Sciatic nerve (tissue), 2 donors: ENCODE measurements at regions not wholly inside any gene's neighbourhood (a gene's known extent, or its start where the extent isn't known, plus 50 kb on each side); places are given as distances from the start of the nearest gene placed in this dataset.

Experiments
- ATAC-seq: fragments of 200-7000 bp; cut with Tn5 transposase; one replicate; pipeline ENCODE4 v1.9.1; 2020; ENCODE audit warnings: mild to moderate bottlenecking, moderate library complexity
- DNase-seq: peaks from one replicate; pipeline ENCODE4 v3.0.0-alpha.2; 2020; ENCODE audit warnings: low spot score
- intact Hi-C: fragments of 100-400 bp; cut with DNase I; formaldehyde crosslinking; loops from one replicate; pipeline ENCODE4 v1.14.2; 2022
- donor health status: DM: no; HTN: no; CAD: no.
- donor health status: DM: no; HTN: no; CAD: no.

DNA sequence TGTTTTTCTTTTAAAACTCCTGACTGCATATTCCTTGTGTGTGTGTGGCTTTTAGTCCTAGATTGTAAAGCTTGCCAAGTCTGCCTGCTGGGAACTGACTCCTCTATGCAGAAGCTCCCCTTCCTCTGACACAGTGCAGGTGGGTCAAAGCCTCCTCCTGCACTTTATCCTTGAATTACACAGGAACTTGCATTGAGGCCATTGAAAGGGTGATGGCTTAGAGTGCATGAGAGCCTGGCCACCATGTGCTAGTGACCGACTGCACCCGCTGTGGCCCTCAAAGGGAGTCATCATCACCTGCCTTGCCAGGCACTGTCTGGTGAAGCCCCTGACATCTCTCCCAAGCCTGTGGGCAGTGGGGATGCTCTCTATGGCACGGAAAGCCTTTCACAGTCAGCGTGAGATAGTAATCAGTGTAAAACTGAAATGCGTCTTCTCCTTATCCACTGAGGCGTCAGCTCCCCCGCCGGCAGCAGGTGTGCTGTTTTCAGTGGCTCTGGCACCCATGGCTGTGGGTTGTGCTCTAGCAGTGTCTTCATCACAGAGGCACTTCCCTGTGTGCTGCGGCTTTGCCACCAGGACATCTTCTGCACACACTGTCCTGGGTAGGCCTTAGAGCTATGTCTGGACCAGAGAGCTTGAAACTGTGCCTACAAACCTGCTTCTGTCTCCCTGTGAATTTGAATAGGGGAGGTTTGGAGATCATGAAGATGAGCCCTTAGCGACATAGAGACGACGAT, 87.9 kb downstream of the THBS2 start:
- no peak for DNase-seq
- no peak for ATAC-seq
- intact Hi-C loops, result no loop called here

DNA sequence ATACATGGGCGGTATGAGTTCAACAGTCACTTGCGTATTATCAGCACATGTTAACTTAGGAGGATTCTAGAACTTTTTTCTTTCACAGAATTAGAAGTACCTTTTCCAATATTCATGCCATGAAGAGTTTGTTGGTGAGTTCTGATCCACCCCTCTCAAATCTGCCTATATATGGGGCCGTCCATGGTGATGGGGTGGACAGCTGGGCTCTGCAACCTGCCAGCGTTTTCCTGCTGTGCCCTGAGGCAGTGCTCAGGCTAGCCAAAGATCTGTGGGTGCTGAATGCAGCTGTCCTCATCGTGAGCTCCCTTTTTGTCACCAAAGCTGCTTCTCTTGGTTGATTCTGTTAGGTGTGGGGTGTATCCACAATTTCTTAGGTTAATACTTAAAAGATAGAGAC, 88.7 kb downstream of the THBS2 start:
- DNase-seq (no peak), ATAC-seq (no peak)
- intact Hi-C loops, result no loop called here

DNA sequence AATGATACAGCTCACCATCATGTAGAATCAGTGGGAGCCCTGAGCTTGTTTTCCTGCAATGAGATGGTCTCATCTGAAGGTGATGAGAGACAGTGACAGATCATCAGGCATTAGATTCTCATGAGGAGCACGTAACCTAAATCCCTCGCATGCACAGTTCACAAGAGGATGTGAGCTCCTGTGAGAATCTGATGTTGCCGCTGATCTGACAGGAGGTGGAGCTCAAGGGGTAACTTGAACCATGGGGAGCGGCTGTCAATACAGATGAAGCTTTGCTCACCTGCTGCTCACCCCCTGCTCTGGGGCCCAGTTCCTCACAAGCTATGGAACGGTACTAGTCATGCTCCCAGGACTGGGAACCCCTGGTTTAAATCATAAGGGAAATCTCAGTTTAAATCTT, 89.2 kb downstream of the THBS2 start:
- intact Hi-C loops, result no loop called here
- DNase-seq, result no peak
- no peak for ATAC-seq

DNA sequence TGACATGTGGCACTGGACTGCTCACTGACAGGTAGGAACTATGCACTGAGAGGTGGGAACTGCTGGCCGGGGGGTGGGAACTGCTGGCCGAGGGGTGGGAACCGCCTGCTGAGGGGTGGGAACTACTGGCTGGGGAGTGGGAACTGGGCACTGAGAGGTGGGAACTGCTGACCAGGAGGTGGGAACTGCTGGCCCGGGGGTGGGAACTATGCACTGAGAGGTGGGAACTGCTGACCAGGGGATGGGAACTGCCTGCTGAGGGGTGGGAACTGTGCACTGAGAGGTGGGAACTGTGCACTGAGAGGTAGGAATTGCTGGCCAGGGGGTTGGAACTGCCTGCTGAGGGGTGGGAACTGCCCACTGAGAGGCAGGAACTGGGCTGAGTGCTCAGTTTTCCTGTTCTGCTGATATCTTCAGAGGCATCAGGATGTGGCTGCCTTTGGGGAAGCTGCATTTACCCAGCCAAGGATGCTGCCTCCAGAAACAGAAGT, 90.2 kb downstream of the THBS2 start:
- intact Hi-C loops, result no loop called here
- DNase-seq, result no peak
- peak; percentile 6 for ATAC-seq

DNA sequence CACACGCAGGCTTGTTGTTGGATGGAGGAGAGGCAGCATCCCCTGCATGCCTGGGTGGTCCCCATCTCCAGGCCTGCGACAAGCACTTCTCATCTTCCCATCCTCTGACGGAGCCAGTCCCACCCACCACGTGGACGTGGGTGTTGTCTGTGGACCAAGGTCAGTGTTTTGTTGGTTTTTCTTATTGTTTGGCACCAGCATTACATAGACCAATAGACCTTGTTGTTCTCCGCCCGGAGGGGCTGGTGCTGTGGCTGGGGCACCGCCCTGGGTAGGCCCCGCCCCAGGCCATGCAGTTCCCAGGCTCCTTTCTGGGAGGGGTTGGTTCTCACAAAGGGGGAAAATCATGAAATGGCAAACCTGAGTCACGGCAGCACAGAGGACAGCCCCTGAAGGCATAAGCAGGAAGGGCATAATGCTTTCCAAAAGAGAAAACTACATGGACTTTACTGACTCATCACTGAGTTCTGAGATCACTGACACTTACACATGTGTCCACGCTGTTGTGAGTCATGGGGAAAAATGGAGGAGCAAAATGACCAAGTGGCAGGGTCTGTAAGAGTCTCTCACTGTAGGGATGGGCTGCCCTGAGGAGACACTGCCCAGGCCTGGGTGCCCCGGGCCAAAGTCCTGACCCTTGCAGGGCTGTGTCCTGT, 90.8 kb downstream of the THBS2 start:
- peak; percentile 81 for ATAC-seq
- intact Hi-C loops, result no loop called here
- no peak for DNase-seq

DNA sequence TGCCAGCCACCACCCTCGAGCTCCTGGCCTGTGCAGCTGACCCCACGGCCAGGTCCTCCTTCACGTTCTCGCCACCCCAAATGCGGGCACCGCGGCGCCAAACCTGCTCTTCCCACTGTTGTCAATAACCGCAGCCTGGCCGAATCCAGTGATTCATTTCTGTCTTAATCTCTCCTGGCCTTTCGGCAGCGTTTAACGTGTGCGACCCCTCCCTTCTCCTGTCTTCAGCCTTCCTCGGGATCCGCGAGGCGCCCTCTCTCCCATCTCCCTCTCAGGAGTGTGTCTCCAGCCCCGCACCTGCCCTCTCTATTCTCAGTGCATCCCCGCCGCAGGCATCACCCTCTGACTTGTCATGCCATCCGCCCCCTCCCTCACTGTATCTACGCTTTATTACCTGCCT, 91.4 kb downstream of the THBS2 start:
- no peak for ATAC-seq
- no peak for DNase-seq
- intact Hi-C loops, result no loop called here

DNA sequence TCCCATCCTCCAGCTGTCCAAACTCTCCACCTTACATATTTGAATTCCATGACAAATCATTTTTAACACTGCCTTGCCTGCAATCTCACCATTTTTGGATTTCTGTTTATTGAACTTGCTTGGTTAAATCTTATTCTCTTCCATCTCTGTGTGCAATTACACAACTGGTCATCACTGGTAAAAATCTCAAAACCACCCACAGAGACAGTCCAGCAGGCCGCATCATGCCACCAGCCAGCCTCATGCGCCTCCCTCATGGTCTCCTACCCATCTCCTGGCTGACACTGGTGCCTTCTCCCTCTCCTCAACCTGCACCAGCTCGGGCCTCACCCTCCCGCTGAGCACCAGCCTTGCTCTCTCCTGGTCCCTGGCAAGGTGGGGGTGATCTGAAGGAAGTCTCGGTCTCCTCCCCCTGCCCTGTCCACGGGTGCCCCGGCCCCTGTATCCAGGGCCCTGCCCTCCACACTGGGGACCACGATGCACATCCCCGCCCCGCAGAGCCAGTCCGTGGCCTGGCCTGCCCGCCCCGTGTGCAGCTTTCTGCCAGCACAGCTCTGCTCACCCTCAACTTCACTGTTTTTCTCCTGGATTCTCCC, 92.0 kb downstream of the THBS2 start:
- no peak for ATAC-seq
- intact Hi-C loops, result no loop called here
- DNase-seq, result no peak

DNA sequence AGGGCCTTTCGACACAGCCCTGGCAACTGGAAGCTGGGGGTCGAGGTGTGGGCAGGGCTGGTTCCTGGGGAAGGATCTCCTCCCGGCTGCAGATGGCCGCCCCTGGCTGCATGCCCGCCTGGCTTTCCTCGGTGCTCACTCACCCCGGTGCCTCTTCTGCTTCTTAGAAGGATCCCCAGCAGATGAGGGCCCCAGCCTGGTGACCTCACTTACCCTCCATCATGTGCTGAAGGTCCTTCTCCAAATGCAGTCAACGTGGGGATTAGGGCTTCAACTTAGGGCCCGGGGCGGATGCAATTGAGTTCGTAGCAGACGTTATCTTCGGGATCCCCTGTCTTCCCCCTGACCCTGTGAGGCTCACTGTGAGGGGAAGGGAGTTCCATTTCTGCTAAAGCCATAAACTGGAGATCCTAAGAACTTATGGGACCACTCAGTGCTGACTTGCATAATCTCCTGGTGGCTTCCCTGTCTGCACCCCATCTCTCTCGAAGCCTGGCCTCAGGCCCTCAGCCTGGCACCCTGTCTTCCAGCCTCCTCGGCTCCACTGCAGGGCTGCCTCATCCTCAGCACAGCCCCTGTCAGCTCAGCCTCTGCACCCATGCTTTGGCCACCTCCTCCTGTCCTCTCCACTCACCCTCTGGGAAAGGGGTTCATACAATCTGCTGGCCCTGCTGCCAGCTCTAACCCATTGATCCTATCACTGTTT, 92.6 kb downstream of the THBS2 start:
- no peak for ATAC-seq
- intact Hi-C loops, result no loop called here
- DNase-seq, result no peak

DNA sequence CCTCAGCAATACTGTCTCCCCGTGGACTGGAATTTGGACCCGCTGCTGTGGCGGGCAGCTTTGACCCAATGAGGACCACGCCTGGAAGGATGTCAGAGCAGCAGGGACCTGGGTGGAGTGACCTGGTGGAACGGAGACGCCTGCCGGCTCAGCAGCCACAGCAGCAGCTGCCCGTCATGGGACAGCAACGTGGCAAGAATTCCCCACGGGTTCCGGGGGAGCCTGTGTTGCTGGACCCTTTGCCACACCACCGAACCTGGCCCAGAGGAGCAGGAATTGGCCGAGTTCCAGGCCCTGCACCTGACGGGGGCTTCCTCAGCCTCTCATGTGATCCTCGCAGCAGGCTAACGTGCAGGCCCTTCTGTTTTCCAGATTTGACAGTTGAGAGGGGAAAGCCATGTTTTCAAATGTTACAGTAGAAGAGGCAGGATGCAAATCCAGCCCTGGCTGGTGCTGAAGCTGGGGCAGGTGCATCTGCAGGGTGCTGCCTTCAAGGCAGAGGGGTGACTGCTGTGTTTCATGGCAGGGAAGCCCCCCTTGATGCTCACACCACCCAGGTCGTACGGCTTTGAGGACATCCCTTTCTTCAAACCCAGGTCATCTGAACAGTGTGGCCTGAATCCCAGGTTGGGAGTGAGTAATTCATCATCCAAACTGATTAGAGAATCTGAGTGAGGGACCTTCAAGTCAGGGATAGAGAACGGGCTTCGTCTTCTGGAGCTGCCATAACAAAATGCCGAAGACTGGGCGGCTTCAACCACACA, 93.4 kb downstream of the THBS2 start:
- ATAC-seq, result no peak
- no peak for DNase-seq
- intact Hi-C loops, result no loop called here

DNA sequence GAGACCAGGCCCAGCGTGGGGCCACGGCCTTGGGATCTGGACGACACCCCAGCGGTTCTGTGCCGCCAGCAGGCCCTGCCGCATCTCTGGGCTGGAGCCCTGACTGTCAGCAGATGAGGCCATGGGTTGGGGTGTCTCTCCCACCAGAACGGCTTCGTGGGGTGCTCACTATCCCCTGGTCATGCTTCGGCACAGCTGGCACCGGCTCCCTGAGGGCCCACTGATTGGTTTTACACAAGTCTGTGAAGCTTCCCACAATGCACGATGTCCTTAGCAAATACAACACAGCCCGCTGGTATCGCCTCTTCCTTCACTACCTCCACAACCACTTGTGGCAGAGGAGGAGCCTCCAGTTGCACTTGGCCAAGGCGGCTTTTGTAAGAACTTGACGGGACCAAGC, 94.3 kb downstream of the THBS2 start:
- DNase-seq (no peak), ATAC-seq (no peak)
- intact Hi-C loops, result no loop called here

DNA sequence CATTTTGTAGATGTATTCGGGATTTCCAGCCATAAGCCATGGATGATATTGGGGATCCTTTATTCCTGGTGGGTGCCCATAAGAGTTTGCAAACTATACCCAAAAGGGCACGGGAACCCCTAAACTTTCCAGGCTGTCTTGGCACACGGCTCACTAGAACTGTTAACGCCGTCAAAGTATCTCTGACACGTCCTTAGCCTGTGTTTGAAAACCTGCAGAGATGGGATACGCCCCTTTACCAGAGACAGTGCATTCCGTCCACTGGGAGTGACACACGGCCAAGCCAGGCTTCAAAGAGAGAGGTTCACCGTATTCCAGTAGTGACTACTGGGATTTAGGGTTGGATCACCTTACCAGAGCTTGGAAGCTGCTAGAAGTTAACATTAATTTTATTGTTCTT, 95.0 kb downstream of the THBS2 start:
- DNase-seq (no peak), ATAC-seq (no peak)
- intact Hi-C loops, result no loop called here

DNA sequence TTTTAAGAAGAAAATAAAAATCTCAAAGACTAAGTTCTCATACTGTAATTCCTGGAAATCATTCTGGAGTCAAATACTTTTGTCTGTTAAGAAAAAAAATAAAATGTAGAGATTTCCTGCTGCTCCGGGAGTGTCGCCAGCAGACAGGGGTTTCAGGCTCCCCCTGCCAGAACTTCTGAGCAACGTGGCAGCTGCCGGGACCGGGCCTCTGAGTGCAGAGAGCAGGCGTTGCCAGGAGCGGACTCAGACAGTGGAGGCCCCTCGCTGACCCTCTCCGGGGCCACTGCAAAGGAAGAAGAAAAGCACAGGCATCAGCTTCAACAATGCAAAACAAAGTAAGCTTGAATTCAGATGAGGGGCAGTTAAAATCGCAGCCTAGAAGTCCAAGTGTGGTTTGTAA, 95.5 kb downstream of the THBS2 start:
- intact Hi-C loops, result no loop called here
- ATAC-seq (peak; percentile 38), DNase-seq (no peak)

DNA sequence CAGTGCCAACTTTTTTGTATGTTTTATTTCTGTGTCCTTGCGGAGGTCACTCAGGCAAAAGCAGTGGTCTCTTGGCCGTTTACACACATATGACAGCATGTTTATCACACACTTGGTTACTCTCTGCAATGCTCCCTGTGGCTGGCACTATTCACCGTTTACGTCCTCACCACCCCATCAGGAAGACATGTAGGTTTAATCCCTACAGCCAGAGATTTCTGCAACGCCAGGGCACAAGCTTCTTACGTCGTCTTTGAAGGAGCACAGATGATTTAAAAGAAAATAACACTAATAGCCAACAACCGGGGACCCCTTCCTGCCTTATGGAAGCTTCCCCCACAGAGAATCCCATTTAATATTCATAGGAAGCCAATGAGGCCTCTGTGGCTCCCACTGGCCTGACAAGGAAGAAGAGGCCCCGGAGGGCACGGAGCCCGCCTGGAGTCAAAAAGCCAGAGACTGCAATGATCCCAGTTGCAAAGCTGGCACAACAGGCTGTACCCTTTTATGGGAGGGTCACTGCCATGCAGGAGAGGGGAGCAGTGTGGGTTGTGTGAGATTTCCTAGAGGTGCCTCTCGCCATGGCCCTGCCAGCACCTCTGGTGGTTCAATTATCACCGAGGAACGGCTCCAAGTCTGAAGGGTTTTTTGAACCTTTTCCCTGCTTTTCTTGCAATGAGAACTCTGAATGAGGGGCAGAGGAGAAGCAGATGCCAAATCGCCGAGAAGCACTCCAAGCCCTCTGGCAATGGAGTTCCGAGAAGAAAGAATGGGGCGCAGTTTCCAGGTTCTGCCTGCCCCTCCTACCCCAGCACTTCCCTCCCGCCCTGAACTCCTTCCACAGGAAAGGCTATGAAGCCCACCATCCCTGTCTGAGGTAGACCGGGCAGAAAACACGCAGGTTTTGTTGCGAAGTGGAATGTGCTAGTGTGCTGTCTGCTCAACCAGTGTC, 96.2 kb downstream of the THBS2 start:
- DNase-seq (no peak), ATAC-seq (no peak)
- intact Hi-C loops, result no loop called here

DNA sequence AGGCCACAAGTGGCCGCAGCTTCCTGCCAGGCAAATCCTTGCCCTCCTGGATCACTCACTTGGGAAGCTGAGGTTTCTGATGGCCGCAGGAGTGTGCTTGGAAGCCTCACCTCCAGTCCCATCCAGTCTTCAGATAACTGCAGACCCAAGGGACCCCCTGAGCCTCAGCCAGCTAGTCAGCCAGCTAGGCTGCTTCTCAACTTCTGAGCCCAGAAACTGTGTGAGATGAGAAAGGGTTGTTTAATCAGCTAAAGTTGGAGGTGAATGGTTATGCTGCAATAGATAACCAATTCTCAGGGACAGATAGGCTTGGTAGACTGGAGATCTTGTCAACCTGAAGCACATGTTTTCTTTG, 96.9 kb downstream of the THBS2 start:
- DNase-seq (no peak), ATAC-seq (peak; percentile 6)
- intact Hi-C loops, result no loop called here

DNA sequence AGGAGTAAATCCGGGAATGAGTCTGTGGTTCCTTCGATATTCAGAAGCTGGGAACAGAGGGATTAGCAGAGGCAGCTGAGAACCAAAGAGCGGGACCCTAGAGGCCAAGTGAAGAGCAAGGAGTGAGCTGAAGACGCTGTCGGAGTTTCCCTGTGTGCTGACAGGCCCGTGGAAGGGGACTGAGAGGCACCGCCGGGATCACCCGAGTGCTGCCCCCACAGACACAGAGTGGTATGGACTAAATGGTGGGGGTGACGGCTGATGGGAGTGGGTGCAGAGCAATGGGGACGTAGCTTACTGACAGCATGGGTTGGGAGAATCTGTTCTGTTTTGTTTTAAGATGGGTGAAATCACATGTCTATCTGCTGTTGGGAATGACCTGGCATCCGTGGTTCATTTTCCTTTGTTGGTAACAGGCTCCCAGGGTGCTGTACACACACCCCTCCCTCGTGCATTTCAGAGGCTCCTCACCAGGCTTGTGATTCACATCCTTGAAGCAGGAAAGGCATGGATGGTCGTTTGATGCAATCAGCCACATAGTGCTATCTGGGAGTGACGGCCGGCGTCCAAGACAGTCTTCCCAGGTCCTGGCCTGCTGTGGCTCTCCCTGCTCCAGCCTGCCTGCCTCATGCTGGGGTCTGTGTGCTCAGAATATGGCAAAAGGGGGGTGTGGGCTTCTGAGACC, 97.4 kb downstream of the THBS2 start:
- ATAC-seq (peak; percentile 59), DNase-seq (no peak)
- intact Hi-C loops, result no loop called here

DNA sequence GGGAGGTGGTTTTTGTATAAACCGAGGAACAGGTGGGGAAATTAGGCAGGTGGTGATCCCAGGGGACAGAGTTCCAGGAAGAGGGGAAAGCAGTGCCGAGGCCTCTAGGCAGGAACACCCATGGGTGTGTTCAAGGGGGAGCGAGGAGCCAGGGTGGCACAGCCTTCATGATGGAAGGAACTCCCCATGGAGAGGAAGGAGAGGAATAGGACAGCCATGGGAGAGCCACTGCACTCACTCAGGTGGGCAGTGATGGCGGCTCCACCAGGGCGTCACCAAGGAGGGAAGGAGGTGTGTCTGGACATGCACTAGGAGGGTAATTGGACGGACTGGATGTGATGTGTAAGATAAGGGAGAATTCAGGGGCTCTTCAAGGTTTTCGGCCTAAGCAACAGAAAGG, 98.2 kb downstream of the THBS2 start:
- intact Hi-C loops, result no loop called here
- DNase-seq, result no peak
- no peak for ATAC-seq

DNA sequence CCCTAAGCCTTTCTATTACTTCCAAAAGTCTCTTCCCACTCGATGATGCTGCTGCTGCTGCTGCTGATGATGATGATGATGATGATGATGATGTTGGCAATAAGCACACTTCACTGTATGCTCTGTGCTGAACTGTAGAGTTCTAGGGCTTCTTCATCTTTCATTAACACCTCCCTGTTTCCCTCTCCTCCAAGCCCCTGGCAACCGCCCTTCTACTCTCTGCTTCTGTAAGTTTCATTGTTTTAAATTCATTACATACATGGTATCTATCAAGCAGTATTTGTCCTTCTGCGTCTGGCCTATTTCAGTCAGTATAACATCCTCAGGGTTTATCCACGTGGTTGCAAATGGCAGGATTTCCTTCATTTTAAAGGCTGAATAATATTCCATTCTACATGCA, 100.2 kb downstream of the THBS2 start:
- intact Hi-C loops, result no loop called here
- no peak for DNase-seq
- no peak for ATAC-seq

DNA sequence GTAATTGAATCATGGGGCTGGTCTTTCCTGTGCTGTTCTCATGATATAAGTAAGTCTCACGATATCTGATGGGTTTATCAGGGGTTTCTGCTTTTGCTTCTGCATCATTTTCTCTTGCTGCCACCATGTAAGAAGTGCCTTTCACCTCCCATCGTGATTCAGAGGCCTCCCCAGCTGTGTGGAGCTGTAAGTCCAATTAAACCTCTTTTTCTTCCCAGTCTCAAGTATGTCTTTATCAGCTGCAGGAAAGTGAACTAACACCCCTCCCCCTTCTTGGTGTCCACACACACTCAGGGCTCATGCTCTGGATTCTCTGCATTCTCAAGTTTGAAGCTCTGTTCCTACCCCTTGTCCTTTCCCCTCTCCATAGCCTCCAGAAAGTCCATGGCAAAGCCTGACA, 107.1 kb downstream of the THBS2 start:
- ATAC-seq, result no peak
- intact Hi-C loops, result no loop called here
- no peak for DNase-seq
